ENCODE measurements at regions not wholly inside any gene's neighbourhood (a gene's known extent, or its start where the extent isn't known, plus 50 kb on each side); places are given as distances from the start of the nearest gene placed in this dataset.

DNA sequence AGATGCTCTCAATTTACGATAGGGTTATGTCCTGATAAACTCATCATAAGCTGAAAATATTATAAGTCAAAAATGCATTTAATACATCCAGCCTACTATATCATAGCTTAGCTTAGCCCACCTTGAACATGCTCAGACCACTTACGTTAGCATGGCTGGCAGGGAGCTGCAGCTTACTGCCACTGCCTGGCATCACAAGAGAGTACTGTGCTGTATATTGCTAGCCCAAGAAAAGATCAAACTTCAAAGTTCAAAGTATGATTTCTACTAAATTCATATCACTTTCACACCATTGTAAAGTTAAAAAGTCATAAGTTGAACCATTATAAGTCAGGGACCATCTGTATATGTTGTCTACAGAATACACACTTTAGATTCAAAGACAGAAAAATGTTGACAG is 91.6 kb downstream of the HYCC1 start:
- ChIA-PET POLR2A (ENCODE audit: low non-redundant PET) (no interaction called here), CTCF (no interaction called here)
- DNase-seq (ENCODE audit: low spot score) = no peak
- no peak overlapping the region for H3K27ac ChIP-seq
- TF ChIP-seq, protein P1, sequence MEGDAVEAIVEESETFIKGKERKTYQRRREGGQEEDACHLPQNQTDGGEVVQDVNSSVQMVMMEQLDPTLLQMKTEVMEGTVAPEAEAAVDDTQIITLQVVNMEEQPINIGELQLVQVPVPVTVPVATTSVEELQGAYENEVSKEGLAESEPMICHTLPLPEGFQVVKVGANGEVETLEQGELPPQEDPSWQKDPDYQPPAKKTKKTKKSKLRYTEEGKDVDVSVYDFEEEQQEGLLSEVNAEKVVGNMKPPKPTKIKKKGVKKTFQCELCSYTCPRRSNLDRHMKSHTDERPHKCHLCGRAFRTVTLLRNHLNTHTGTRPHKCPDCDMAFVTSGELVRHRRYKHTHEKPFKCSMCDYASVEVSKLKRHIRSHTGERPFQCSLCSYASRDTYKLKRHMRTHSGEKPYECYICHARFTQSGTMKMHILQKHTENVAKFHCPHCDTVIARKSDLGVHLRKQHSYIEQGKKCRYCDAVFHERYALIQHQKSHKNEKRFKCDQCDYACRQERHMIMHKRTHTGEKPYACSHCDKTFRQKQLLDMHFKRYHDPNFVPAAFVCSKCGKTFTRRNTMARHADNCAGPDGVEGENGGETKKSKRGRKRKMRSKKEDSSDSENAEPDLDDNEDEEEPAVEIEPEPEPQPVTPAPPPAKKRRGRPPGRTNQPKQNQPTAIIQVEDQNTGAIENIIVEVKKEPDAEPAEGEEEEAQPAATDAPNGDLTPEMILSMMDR (conservative IDR thresholded peaks at IDR 0.05; ENCODE audit: low read depth) = no peak

DNA sequence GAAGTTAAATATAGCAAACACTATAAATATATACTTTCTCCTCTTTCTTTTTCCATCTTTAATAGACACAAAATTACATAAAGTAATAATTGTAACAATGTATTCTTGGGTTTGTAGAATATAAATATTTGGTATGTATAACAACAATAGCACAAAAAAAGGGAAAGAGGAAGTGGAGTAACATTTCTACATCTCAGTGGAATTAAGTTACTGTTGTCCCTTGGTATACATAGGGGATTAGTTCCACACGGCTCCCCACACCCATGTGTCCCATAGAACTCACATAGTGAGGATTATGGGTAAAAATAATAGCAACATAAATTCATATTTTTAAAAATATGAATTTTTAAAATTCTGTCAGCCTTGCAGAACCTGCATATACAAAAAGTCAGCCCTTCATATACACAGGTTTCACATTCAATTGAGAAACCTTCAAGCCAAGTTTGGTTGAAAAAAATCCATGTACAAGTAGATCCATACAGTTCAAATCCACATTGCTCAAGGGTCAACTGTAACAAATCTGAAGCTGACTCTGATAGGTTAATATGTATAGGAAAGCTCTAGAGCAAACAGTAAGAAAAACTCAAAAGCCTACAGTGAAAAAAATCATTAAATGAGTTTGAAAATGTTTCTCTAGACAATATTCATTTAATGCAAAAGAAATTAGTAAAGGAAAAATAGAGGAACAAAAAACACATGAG is 92.4 kb downstream of the HYCC1 start:
- ChIA-PET POLR2A (ENCODE audit: low non-redundant PET) (no interaction called here), CTCF (interaction anchor here (1.0 kb wide), 1 partner anchor 195 kb away, joined by 3 read pairs; no protein-coding TSS in a partner anchor)
- no peak overlapping the region for H3K27ac ChIP-seq
- TF ChIP-seq, protein P1 (conservative IDR thresholded peaks at IDR 0.05; ENCODE audit: low read depth) = no peak
- DNase-seq (ENCODE audit: low spot score) = no peak

DNA sequence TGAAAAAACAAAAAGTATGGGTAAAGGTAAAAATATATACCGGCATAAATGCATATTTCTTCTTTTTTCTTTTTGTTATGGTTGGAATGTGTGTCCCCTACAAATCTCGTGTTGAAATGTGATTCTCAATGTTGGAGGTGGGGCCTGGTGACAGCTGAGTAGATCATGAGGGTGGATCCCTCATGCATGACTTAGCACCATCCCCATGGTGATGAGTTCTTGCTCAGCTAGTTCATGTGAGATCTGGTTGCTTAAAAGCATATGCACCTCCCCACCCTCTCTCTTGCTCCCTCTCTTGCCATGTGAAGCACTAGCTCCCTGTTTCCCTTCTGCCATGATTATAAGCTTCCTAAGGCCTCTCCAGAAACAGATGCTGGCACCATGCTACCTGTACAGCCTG is 93.3 kb downstream of the HYCC1 start:
- ChIA-PET POLR2A (ENCODE audit: low non-redundant PET) (no interaction called here), CTCF (interaction anchor here (1.0 kb wide), 1 partner anchor 194 kb away, joined by 3 read pairs; no protein-coding TSS in a partner anchor)
- no peak overlapping the region for H3K27ac ChIP-seq
- TF ChIP-seq, protein P1 (conservative IDR thresholded peaks at IDR 0.05; ENCODE audit: low read depth) = no peak
- DNase-seq (ENCODE audit: low spot score) = no peak

DNA sequence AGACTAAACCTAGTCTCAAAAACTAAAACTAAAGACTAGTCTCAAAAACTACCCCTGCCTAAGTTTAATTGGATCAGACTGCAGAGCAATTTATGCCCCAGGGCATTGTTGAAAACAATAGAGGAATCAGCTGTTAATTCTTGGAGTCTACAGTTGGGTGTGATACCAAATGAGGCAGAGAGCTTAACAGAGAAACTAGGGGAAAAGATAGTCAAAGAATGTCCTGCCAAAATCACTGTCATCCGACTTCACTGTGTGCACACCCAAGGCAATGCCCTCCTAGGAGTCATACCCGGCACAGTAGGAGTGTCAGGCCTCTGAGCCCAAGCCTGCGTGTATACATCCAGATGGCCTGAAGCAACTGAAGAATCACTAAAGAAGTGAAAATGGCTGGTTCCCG is 90.5 kb upstream of the TOMM7 start:
- ChIA-PET CTCF (interaction anchor here (0.6 to 0.7 kb wide), 2 partner anchors 59 to 101 kb away, joined by 3 read pairs; no protein-coding TSS in a partner anchor), POLR2A (ENCODE audit: low non-redundant PET) (no interaction called here)
- TF ChIP-seq, protein P1 (conservative IDR thresholded peaks at IDR 0.05; ENCODE audit: low read depth) = no peak
- no peak for DNase-seq (ENCODE audit: low spot score)
- H3K27ac ChIP-seq = no peak overlapping the region

DNA sequence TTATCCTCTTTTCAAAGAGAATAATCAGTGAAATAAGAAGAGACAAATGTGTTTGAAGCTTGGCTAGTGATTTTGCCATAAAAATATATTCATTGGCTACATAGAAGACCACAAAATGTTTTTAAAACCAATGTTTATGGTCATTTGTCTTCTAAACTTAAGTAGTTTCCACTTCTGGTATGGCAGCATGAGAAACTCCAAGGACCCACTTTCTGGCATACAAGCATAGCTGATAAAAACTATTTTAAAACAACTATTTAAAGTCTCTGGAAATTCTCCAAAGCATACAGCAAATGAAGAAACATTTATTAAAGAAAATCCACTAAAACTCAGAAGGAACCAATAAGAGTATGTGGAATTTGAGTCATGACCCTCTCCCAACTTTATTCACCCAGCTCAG is 89.2 kb upstream of the TOMM7 start:
- no peak overlapping the region for H3K27ac ChIP-seq
- POLR2A ChIA-PET (ENCODE audit: low non-redundant PET) = no interaction called here
- CTCF ChIA-PET = interaction anchor here (0.6 kb wide), 1 partner anchor 175 kb away, joined by 4 read pairs; no protein-coding TSS in a partner anchor
- no peak for DNase-seq (ENCODE audit: low spot score)
- TF ChIP-seq, protein P1 (conservative IDR thresholded peaks at IDR 0.05; ENCODE audit: low read depth) = no peak

DNA sequence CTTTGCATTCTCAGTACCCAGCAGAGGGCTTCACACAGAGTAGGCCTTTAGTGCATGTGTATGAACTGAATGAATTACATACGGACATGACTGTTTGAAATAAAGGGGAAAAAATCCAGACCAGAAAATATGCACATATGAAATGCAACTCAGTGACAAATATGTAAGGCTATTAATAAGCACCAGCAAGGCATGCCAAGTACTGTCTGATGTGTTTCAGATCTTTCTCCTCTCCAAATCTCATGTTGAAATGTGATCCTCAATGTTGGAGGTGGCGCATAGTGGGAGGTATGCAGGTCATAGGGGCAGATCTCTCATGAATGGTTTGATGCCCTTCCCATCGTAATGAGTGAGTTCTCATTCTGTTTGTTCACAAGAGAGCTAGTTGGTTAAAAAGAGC is 87.3 kb upstream of the TOMM7 start:
- DNase-seq (ENCODE audit: low spot score) = no peak
- CTCF ChIA-PET = no interaction called here
- H3K27ac ChIP-seq = no peak overlapping the region
- TF ChIP-seq, protein P1 (conservative IDR thresholded peaks at IDR 0.05; ENCODE audit: low read depth) = no peak
- POLR2A ChIA-PET (ENCODE audit: low non-redundant PET) = no interaction called here
